COLO829 (cell line): ENCODE measurements at regions not wholly inside any gene's neighbourhood (a gene's known extent, or its start where the extent isn't known, plus 50 kb on each side); places are given as distances from the start of the nearest gene placed in this dataset.
A peak's percentile ranks its signal among the peaks of the same experiment; 100 is the strongest.
"Not testable (repeated sequence)": the region's sequence is repeated elsewhere in the genome, so short reads cannot be mapped to it uniquely, and the experiment has no call there.

Source experiments
- DNase-seq: peaks from one replicate; pipeline ENCODE4 v3.0.0; 2012; ENCODE audit warnings: low spot score

GRCh38 chr10:87603196-87603595 is 56.5 kb upstream of the PAPSS2 start:
- DNase-seq, result no peak

- no peak for DNase-seq
Measured at GRCh38 chr10:87603769-87604168, 55.9 kb upstream of the PAPSS2 start.

GRCh38 chr10:87605628-87606251 is 53.9 kb upstream of the PAPSS2 start:
- DNase-seq, result no peak

GRCh38 chr10:87608756-87609155 is 50.9 kb upstream of the PAPSS2 start:
- DNase-seq, result peak; percentile 10

- not testable (repeated sequence) for DNase-seq
Measured at GRCh38 chr10:87609563-87609962, 50.1 kb upstream of the PAPSS2 start.
